Fibroblast of skin of scalp (primary cell): ENCODE measurements at regions not wholly inside any gene's neighbourhood (a gene's known extent, or its start where the extent isn't known, plus 50 kb on each side); places are given as distances from the start of the nearest gene placed in this dataset.
A peak's percentile ranks its signal among the peaks of the same experiment; 100 is the strongest.
"Not testable (repeated sequence)": the region's sequence is repeated elsewhere in the genome, so short reads cannot be mapped to it uniquely, and the experiment has no call there.

Source experiments
- DNase-seq: peaks from one replicate; pipeline ENCODE4 v3.0.0-alpha.2; 2013

GRCh38 chr16:59596693-59597092 lies 862.6 kb upstream of the GOT2 start:
- DNase-seq: no peak

- DNase-seq: peak; percentile 97
Measured at GRCh38 chr16:59593194-59593661, 859.1 kb upstream of the GOT2 start.

GRCh38 chr16:59591480-59591879 lies 857.4 kb upstream of the GOT2 start:
- DNase-seq: peak; percentile 57

- DNase-seq: no peak
Measured at GRCh38 chr16:59590845-59591244, 856.7 kb upstream of the GOT2 start.

GRCh38 chr16:59586331-59586730 lies 852.2 kb upstream of the GOT2 start:
- DNase-seq: no peak

GRCh38 chr16:59574296-59574695 lies 840.2 kb upstream of the GOT2 start:
- DNase-seq: no peak

GRCh38 chr16:59573528-59574271 lies 839.6 kb upstream of the GOT2 start:
- peak; percentile 91 for DNase-seq

GRCh38 chr16:59567496-59567895 lies 833.4 kb upstream of the GOT2 start:
- no peak for DNase-seq

- DNase-seq: no peak
Measured at GRCh38 chr16:59566446-59566845, 832.3 kb upstream of the GOT2 start.

GRCh38 chr16:59558679-59559078 lies 824.6 kb upstream of the GOT2 start:
- DNase-seq: no peak

GRCh38 chr16:59552164-59552563 lies 818.0 kb upstream of the GOT2 start:
- no peak for DNase-seq

- peak; percentile 9 for DNase-seq
Measured at GRCh38 chr16:59545721-59546120, 811.6 kb upstream of the GOT2 start.

- peak; percentile 74 for DNase-seq
Measured at GRCh38 chr16:59543641-59544040, 809.5 kb upstream of the GOT2 start.

GRCh38 chr16:59540621-59541020 lies 806.5 kb upstream of the GOT2 start:
- no peak for DNase-seq

- DNase-seq: no peak
Measured at GRCh38 chr16:59535298-59535697, 801.2 kb upstream of the GOT2 start.

GRCh38 chr16:59527206-59527997 lies 793.3 kb upstream of the GOT2 start:
- peak; percentile 91 for DNase-seq

GRCh38 chr16:59522826-59523225 lies 788.7 kb upstream of the GOT2 start:
- no peak for DNase-seq

GRCh38 chr16:59518721-59519120 lies 784.6 kb upstream of the GOT2 start:
- not testable (repeated sequence) for DNase-seq

- DNase-seq: no peak
Measured at GRCh38 chr16:59514651-59515050, 780.5 kb upstream of the GOT2 start.

- no peak for DNase-seq
Measured at GRCh38 chr16:59510008-59510424, 775.9 kb upstream of the GOT2 start.

GRCh38 chr16:59500601-59501000 lies 766.5 kb upstream of the GOT2 start:
- no peak for DNase-seq

- no peak for DNase-seq
Measured at GRCh38 chr16:59487067-59487466, 753.0 kb upstream of the GOT2 start.

GRCh38 chr16:59484833-59485516 lies 750.9 kb upstream of the GOT2 start:
- no peak for DNase-seq
